IMR-90 (cell line): ENCODE measurements at regions not wholly inside any gene's neighbourhood (a gene's known extent, or its start where the extent isn't known, plus 50 kb on each side); places are given as distances from the start of the nearest gene placed in this dataset.

Source experiments
- ATAC-seq: fragments of 200-7000 bp; cut with Tn5 transposase; 2 replicates; pipeline ENCODE4 v1.9.1; 2020; ENCODE audit warnings: low read depth, mild to moderate bottlenecking, moderate library complexity
- BruUV-seq: library from RNA; stranded (reverse); fragments of 400-500 nt; replicated peaks from 2 replicates; lab custom pipeline; 2021; lab: Mats Ljungman, UMichigan
- CTCF ChIA-PET: fragments of 300-600 bp; formaldehyde crosslinking; extraction: SDS; loops from one replicate; lab custom pipeline; 2021; ENCODE audit warnings: antibody characterized with exemption; lab: Yijun Ruan, JAX
- POLR2A ChIA-PET: fragments of 300-600 bp; sonication (Branson Sonifier 250); formaldehyde crosslinking; loops from one replicate; lab custom pipeline; 2022; ENCODE audit warnings: antibody characterized with exemption; ENCODE audit not compliant: unreplicated experiment; lab: Charles Lee
- DNase-seq: peaks from one replicate; pipeline ENCODE4 v3.0.0; 2013
- H2AFZ ChIP-seq: replicated peaks from 2 replicates; pipeline ENCODE3; 2013; ENCODE audit warnings: low read length, mild to moderate bottlenecking; ENCODE audit not compliant: poor library complexity
- H2AK5ac ChIP-seq: 2 replicates; pipeline ENCODE4 v1.6.1; 2013; ENCODE audit warnings: low read depth, low read length, inconsistent platforms
- H2AK9ac ChIP-seq: replicated peaks from 2 replicates; pipeline ENCODE3; 2013; ENCODE audit warnings: mild to moderate bottlenecking, low read depth, low read length, moderate library complexity; ENCODE audit not compliant: poor library complexity
- H2BK120ac ChIP-seq: 2 replicates; pipeline ENCODE4 v1.6.1; 2013; ENCODE audit warnings: low read depth, low read length, inconsistent platforms
- H2BK15ac ChIP-seq: 3 replicates; pipeline ENCODE4 v1.6.1; 2013; ENCODE audit warnings: low read depth, low read length, inconsistent platforms
- H2BK20ac ChIP-seq: 2 replicates; pipeline ENCODE4 v1.6.1; 2013; ENCODE audit warnings: low read depth, mild to moderate bottlenecking, inconsistent platforms, low read length, moderate library complexity
- H2BK5ac ChIP-seq: 2 replicates; pipeline ENCODE4 v1.6.1; 2013; ENCODE audit warnings: mild to moderate bottlenecking, low read depth, low read length, inconsistent platforms; ENCODE audit not compliant: poor library complexity, severe bottlenecking
- H3K14ac ChIP-seq: replicated peaks from 2 replicates; pipeline ENCODE4 v1.6.1; 2013; ENCODE audit warnings: low read depth, low read length, inconsistent platforms
- H3K18ac ChIP-seq: 2 replicates; pipeline ENCODE4 v1.6.1; 2013; ENCODE audit warnings: low read depth, low read length, control low read depth
- H3K23ac ChIP-seq: 2 replicates; pipeline ENCODE4 v1.6.1; 2013; ENCODE audit warnings: low read depth, low read length, inconsistent platforms
- H3K27ac ChIP-seq: 2 replicates; pipeline ENCODE4 v1.5.1; 2013; ENCODE audit warnings: mild to moderate bottlenecking, control low read depth, low read length; ENCODE audit not compliant: insufficient read depth
- H3K27me3 ChIP-seq: 2 replicates; pipeline ENCODE4 v1.6.1; 2013; ENCODE audit warnings: low read length; ENCODE audit not compliant: control insufficient read depth, insufficient read depth
- H3K36me3 ChIP-seq: 2 replicates; pipeline ENCODE4 v1.6.1; 2013; ENCODE audit warnings: low read length, mixed read lengths; ENCODE audit not compliant: control insufficient read depth, insufficient read depth
- H3K4ac ChIP-seq: 2 replicates; pipeline ENCODE4 v1.6.1; 2013; ENCODE audit warnings: low read depth, low read length, inconsistent platforms
- H3K4me1 ChIP-seq: 2 replicates; pipeline ENCODE4 v1.6.1; 2013; ENCODE audit warnings: low read length, mixed read lengths; ENCODE audit not compliant: control insufficient read depth, insufficient read depth
- H3K4me2 ChIP-seq: 2 replicates; pipeline ENCODE4 v1.6.1; 2013; ENCODE audit warnings: low read depth, mild to moderate bottlenecking, control low read depth, low read length, moderate library complexity
- H3K4me3 ChIP-seq: 2 replicates; pipeline ENCODE4 v1.5.1; 2013; ENCODE audit warnings: low read depth, mild to moderate bottlenecking, control low read depth, low read length, moderate library complexity; ENCODE audit not compliant: insufficient read depth
- H3K56ac ChIP-seq: 2 replicates; pipeline ENCODE4 v1.6.1; 2013; ENCODE audit warnings: low read length, inconsistent platforms; ENCODE audit not compliant: insufficient read depth; ENCODE audit errors: extremely low read depth
- H3K79me1 ChIP-seq, 2 experiments: 2 replicates each; pipeline ENCODE4 v1.6.1; 2013; ENCODE audit warnings: low read length in 2 of 2, inconsistent platforms in 1 of 2, low read depth in 1 of 2
- H3K9ac ChIP-seq: 2 replicates; pipeline ENCODE4 v1.6.1; 2013; ENCODE audit warnings: low read depth, low read length, control low read depth
- H3K9me1 ChIP-seq: 2 replicates; pipeline ENCODE4 v1.6.1; 2013; ENCODE audit warnings: low read length, inconsistent platforms; ENCODE audit not compliant: insufficient read depth
- H3K9me3 ChIP-seq: 2 replicates; pipeline ENCODE4 v1.6.1; 2013; ENCODE audit warnings: low read length; ENCODE audit not compliant: control insufficient read depth, insufficient read depth
- H4K20me1 ChIP-seq: 2 replicates; pipeline ENCODE4 v1.6.1; 2013; ENCODE audit warnings: low read length, inconsistent platforms; ENCODE audit not compliant: insufficient read depth
- H4K5ac ChIP-seq: 2 replicates; pipeline ENCODE4 v1.6.1; 2013; ENCODE audit warnings: mild to moderate bottlenecking, low read depth, low read length, control low read depth
- H4K8ac ChIP-seq, 2 experiments: 2 replicates each; pipeline ENCODE4 v1.6.1; 2013; ENCODE audit warnings: low read depth in 2 of 2, low read length in 2 of 2, control low read depth in 1 of 2, inconsistent platforms in 1 of 2
- H4K91ac ChIP-seq: 2 replicates; pipeline ENCODE4 v1.6.1; 2013; ENCODE audit warnings: low read depth, low read length, inconsistent platforms; ENCODE audit not compliant: insufficient read depth
- BHLHE40 ChIP-seq: fragments of 150-350 bp; IDR thresholded peaks from 2 replicates; pipeline ENCODE4 v1.6.1; 2016; ENCODE audit warnings: mild to moderate bottlenecking, low read depth, low read length
- CEBPB ChIP-seq: IDR thresholded peaks from 2 replicates; pipeline ENCODE4 v1.6.1; 2012; ENCODE audit warnings: low read depth, low read length, improper control_type of control experiment
- CHD1 ChIP-seq: IDR thresholded peaks from 2 replicates; pipeline ENCODE4 v1.6.1; 2012; ENCODE audit warnings: low read depth, low read length, improper control_type of control experiment
- CTCF ChIP-seq: conservative IDR thresholded peaks from 2 replicates; pipeline ENCODE4 v1.5.1; 2012; ENCODE audit warnings: mild to moderate bottlenecking, low read depth, low read length, improper control_type of control experiment
- ELK1 ChIP-seq: fragments of 150-350 bp; IDR thresholded peaks from 2 replicates; pipeline ENCODE4 v1.6.1; 2016; ENCODE audit warnings: low read depth, mild to moderate bottlenecking, low read length, moderate library complexity, borderline replicate concordance
- FOS ChIP-seq: fragments of 150-350 bp; IDR thresholded peaks from 2 replicates; pipeline ENCODE4 v1.6.1; 2016; ENCODE audit warnings: low read depth, low read length
- MAFK ChIP-seq: IDR thresholded peaks from 2 replicates; pipeline ENCODE4 v1.6.1; 2012; ENCODE audit warnings: low read depth, low read length, improper control_type of control experiment
- MAZ ChIP-seq: IDR thresholded peaks from 2 replicates; pipeline ENCODE4 v1.6.1; 2012; ENCODE audit warnings: low read depth, mild to moderate bottlenecking, low read length, improper control_type of control experiment, moderate library complexity, borderline replicate concordance
- POLR2A ChIP-seq: IDR thresholded peaks from 2 replicates; pipeline ENCODE4 v1.6.1; 2012; ENCODE audit warnings: mild to moderate bottlenecking, low read depth, low read length
- RCOR1 ChIP-seq: IDR thresholded peaks from 2 replicates; pipeline ENCODE4 v1.6.1; 2012; ENCODE audit warnings: mild to moderate bottlenecking, low read length, improper control_type of control experiment; ENCODE audit not compliant: insufficient replicate concordance
- RFX5 ChIP-seq: IDR thresholded peaks from 2 replicates; pipeline ENCODE4 v1.8.0; 2012; ENCODE audit warnings: low read depth, mild to moderate bottlenecking, low read length, moderate library complexity
- SMC3 ChIP-seq: fragments of 150-350 bp; IDR thresholded peaks from 2 replicates; pipeline ENCODE4 v1.6.1; 2016; ENCODE audit warnings: low read depth, mild to moderate bottlenecking, antibody characterized with exemption, low read length, moderate library complexity
- WGBS, 2 experiments: methylation state at CpG; one replicate each; pipeline versions ENCODE4 v1.1.5 to v1.1.7; 2013; ENCODE audit warnings: missing lambda C conversion rate in 2 of 2; ENCODE audit not compliant: insufficient read length in 1 of 2; ENCODE audit errors: extremely low coverage in 2 of 2; 5-methylcytosine and 5-hydroxymethylcytosine counted together
- dilution Hi-C: fragments of 300-500 bp; cut with HindIII; formaldehyde crosslinking; loops from one replicate; pipeline ENCODE4 v1.14.3; 2018; ENCODE audit warnings: low sequenced_read_pairs; ENCODE audit not compliant: unreplicated experiment
- in situ Hi-C: fragments of 300-500 bp; cut with MboI; formaldehyde crosslinking; loops from 3 replicates; pipeline ENCODE4 v1.14.3; 2019; ENCODE audit warnings: low sequenced_read_pairs, inconsistent platforms, mixed read lengths
- intact Hi-C: fragments of 100-400 bp; cut with micrococcal nuclease; formaldehyde crosslinking; loops from 2 replicates; pipeline ENCODE4 v1.10.0; 2022
- TF ChIP-seq, protein P1 (sequence below): fragments of 150-350 bp; IDR thresholded peaks from 2 replicates; pipeline ENCODE4 v1.6.1; 2017; ENCODE audit warnings: mild to moderate bottlenecking, antibody characterized with exemption, low read length, low read depth

DNA sequence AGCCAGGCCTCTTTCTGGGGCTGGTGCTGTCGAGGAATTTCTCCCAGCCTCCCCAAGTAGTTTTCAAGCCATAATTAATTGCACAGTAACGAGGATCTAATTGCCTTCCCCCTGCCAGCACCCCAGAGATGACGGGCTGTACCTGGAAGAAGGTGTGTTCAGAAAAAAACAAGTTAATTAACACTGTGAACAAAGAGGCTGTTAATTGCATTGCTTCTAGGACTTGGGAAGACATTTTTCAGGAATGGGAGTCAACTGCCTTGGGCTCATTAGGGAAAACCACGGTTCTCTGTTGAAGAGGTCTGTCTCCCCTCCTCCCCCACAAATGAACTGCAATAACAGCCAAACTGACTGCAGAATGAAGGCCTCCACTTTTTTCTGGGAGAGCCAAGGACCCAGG lies 176.7 kb downstream of the CCT6B start:
- H3K4me3 ChIP-seq = no peak overlapping the region
- no peak overlapping the region for H4K5ac ChIP-seq
- no peak overlapping the region for H3K9ac ChIP-seq
- H3K4me2 ChIP-seq = no peak overlapping the region
- H4K20me1 ChIP-seq = no peaks in the 10 kb centered on the region
- H3K9me1 ChIP-seq = no peaks in the 10 kb centered on the region
- no peak overlapping the region for H2BK15ac ChIP-seq
- H2BK20ac ChIP-seq = no peak overlapping the region
- H3K56ac ChIP-seq = no peak overlapping the region
- no peaks in the 10 kb centered on the region for H3K36me3 ChIP-seq
- H3K27me3 ChIP-seq = no peaks in the 10 kb centered on the region
- no peak overlapping the region for H3K27ac ChIP-seq
- no peak overlapping the region for H2AFZ ChIP-seq
- CTCF ChIA-PET = no interaction called here
- no peak for TF ChIP-seq CEBPB
- no peak for TF ChIP-seq RFX5
- TF ChIP-seq MAFK = no peak
- TF ChIP-seq MAZ = no peak
- no peak for TF ChIP-seq CTCF
- no peak for TF ChIP-seq POLR2A
- TF ChIP-seq RCOR1 = no peak
- TF ChIP-seq SMC3 = no peak
- TF ChIP-seq CHD1 = no peak
- no peak for TF ChIP-seq ELK1
- TF ChIP-seq, protein P1, sequence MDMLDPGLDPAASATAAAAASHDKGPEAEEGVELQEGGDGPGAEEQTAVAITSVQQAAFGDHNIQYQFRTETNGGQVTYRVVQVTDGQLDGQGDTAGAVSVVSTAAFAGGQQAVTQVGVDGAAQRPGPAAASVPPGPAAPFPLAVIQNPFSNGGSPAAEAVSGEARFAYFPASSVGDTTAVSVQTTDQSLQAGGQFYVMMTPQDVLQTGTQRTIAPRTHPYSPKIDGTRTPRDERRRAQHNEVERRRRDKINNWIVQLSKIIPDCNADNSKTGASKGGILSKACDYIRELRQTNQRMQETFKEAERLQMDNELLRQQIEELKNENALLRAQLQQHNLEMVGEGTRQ = no peak
- no peak for TF ChIP-seq FOS
- no peak for TF ChIP-seq BHLHE40
- H4K91ac ChIP-seq = no peak overlapping the region
- no CpG with 5 or more reads among the region's 4 CpGs for WGBS, 2 experiments
- no peaks in the 10 kb centered on the region for H3K79me1 ChIP-seq
- H2AK5ac ChIP-seq = no peak overlapping the region
- no peak for ATAC-seq
- H4K8ac ChIP-seq = no peak overlapping the region
- H3K9me3 ChIP-seq = no peaks in the 10 kb centered on the region
- POLR2A ChIA-PET = no interaction called here
- dilution Hi-C loops (no loop called here), intact Hi-C loops (no loop called here), in situ Hi-C loops (no loop called here)
- H3K18ac ChIP-seq = no peak overlapping the region
- no peaks in the 10 kb centered on the region for H3K4me1 ChIP-seq
- H3K4ac ChIP-seq = no peak overlapping the region
- H2BK5ac ChIP-seq = no peak overlapping the region
- H3K14ac ChIP-seq = no peak overlapping the region
- H2AK9ac ChIP-seq = no peak overlapping the region
- no peak overlapping the region for H2BK120ac ChIP-seq
- no peak overlapping the region for H3K23ac ChIP-seq
- no peak for DNase-seq
- BruUV-seq = no TSS peak
